GM12872 (cell line): ENCODE measurements at regions not wholly inside any gene's neighbourhood (a gene's known extent, or its start where the extent isn't known, plus 50 kb on each side); places are given as distances from the start of the nearest gene placed in this dataset.
A peak's percentile ranks its signal among the peaks of the same experiment; 100 is the strongest.

ENCODE experiments used
- CTCF ChIP-seq: IDR thresholded peaks from 3 replicates; pipeline ENCODE4 v1.5.1; 2011; ENCODE audit warnings: low read depth, mild to moderate bottlenecking, low read length, moderate library complexity; ENCODE audit not compliant: insufficient read depth

GRCh38 chr2:136259551-136259950 lies 141.6 kb upstream of the CXCR4 start:
- TF ChIP-seq CTCF = no peak

DNA sequence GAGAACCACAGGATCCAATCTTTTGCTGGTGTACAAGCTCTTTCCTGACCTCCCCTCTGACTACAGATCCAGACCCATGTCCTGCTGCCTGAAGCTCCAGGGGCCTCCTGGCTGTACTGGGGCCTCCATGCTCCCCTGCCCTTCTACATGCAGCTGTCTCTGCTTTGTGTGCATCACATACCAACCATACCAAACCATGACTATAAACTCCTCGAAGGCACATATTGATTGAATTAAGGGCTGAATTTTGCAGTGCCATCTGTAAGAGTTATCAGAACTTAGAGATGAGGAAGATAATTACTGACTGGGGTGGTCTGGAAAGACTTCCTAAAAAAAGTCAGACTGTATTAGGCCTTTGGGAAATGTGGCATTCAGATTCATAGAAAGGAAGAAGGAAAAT lies 139.9 kb upstream of the CXCR4 start:
- TF ChIP-seq CTCF = no peak

DNA sequence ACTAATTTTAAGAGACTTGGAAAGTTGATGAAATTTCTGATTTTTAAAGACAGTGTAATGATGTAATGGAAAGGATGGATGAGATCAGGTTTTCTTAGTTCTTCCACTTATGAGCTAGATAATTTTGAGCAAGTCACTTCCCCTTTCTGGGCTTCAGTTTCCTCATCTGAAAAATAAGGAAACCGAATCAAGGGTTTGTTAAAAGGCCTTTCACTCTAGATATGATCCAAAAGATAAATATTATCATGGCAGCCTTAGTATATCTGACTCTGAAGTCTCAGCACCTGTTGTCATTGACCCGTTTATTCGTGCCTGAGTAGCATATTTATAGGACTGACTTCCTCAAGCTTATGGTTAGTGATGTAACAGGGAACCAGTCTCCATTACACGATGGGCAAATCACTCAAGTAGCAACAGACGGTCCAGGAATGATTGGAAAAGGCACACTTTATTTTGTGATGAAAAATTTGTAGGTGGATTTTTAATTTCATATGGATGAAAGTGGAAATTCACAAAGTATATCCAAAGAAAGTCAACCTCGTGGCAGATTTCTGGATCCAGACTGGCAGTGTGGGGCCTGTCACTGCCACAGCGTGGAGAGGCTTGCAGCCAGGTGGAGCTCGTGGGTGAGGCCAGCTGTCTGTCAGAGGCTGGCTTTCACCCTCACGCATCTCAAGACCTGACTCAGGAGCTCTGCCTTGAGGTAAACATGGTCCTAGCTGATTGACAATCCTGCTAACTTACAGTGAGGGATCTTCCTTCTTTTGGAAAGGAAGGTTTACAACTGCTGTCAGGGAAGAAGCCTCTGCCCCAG lies 137.9 kb upstream of the CXCR4 start:
- TF ChIP-seq CTCF = peak; percentile 41

DNA sequence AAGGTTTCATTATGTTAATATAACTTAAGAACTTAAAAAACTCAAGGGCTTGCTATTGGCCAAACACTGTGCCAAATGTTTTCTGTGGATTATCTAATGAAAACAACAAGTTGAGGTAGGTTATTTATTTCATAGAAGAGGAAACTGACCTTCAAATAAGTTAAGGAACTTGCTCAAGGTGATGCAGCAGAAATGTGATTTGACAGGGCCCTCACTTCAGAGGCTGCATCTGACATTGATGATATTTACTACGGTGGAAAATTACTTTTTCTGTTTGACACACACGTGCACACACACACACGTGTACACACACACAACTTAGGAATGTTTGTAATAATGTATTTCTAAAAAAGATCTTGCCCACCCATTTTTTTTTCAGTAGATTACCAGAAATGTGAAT lies 137.2 kb upstream of the CXCR4 start:
- no peak for TF ChIP-seq CTCF

DNA sequence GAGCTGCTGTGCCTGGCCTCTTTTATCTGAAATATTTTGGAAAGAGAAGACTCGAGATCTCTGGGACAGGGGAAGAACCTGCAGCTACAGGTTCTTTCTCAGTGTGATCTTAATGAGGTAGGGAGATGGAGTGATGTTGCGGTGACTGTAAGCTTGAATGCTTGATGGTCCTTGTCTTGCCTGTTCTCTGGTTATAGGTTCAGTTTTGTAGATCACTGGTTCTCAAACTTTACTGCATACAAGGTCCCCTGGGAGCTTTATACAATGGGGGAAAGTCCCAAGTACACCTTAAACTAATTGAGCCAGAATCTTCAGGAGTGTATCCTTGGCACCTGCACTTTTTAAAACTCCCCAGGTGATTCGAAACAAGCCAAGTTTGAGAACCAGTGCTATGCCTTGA lies 136.7 kb upstream of the CXCR4 start:
- no peak for TF ChIP-seq CTCF

GRCh38 chr2:136253288-136254004 lies 135.5 kb upstream of the CXCR4 start:
- no peak for TF ChIP-seq CTCF

GRCh38 chr2:136251885-136252585 lies 134.1 kb upstream of the CXCR4 start:
- TF ChIP-seq CTCF = no peak
